Sigmoid colon (tissue), 6 donors: ENCODE measurements at regions not wholly inside any gene's neighbourhood (a gene's known extent, or its start where the extent isn't known, plus 50 kb on each side); places are given as distances from the start of the nearest gene placed in this dataset.

Source experiments
- DNase-seq: peaks from one replicate; pipeline ENCODE4 v3.0.0-alpha.2; 2019
- H3K27ac ChIP-seq, 4 donors: fragments of 200-600 bp; sonication (generic); one replicate each; pipeline ENCODE4 v1.5.1; 2016 to 2019; ENCODE audit warnings: mild to moderate bottlenecking in 1 of 4
- H3K27me3 ChIP-seq, 3 donors: fragments of 200-600 bp; sonication (generic); one replicate each; pipeline ENCODE4 v1.5.1; 2019; ENCODE audit warnings: mild to moderate bottlenecking in 1 of 3
- H3K36me3 ChIP-seq, 4 donors: fragments of 200-600 bp; sonication (generic); one replicate each; pipeline ENCODE4 v1.5.1; 2016 to 2019
- H3K4me1 ChIP-seq, 4 donors: fragments of 200-600 bp; sonication (generic); one replicate each; pipeline ENCODE4 v1.5.1; 2017 to 2019
- H3K4me3 ChIP-seq, 4 donors: fragments of 200-600 bp; sonication (generic); one replicate each; pipeline ENCODE4 v1.5.1; 2017 to 2019; ENCODE audit warnings: mild to moderate bottlenecking in 2 of 4, moderate library complexity in 1 of 4
- H3K9me3 ChIP-seq, 4 donors: fragments of 200-600 bp in 3 of 4; sonication (generic) in 3 of 4; one replicate each; pipeline versions ENCODE4 v1.5.1 to v1.6.1; 2013 to 2019
- EP300 ChIP-seq, 4 donors: sonication (generic); formaldehyde crosslinking; IDR thresholded peaks; one replicate each; pipeline ENCODE4 v1.6.1; 2017; ENCODE audit warnings: antibody characterized with exemption in 4 of 4
- POLR2A ChIP-seq, 2 donors: fragments of 450-650 bp; IDR thresholded peaks; one replicate each; pipeline ENCODE4 v1.6.1; 2016; ENCODE audit warnings: antibody characterized with exemption in 2 of 2, mild to moderate bottlenecking in 2 of 2, moderate library complexity in 2 of 2
- POLR2AphosphoS5 ChIP-seq, 4 donors: sonication (generic); formaldehyde crosslinking; IDR thresholded peaks; one replicate each; pipeline ENCODE4 v1.6.1; 2017; ENCODE audit warnings: antibody characterized with exemption in 4 of 4
- WGBS, 2 donors: extraction: QIAGEN DNeasy Blood & Tissue Kit; methylation state at CpG; one replicate each; pipeline ENCODE4 v1.1.7; 2013; 5-methylcytosine and 5-hydroxymethylcytosine counted together
- intact Hi-C: fragments of 100-400 bp; cut with DNase I; formaldehyde crosslinking; loops from one replicate; pipeline ENCODE4 v1.15.1; 2023
- TF ChIP-seq, protein P1 (sequence below), 4 experiments: fragments of 450-650 bp in 3 of 4; fragments of 200-600 bp in 1 of 4; IDR thresholded peaks; one replicate each; pipeline ENCODE4 v1.5.1; 2016 to 2019; ENCODE audit warnings: antibody characterized with exemption in 4 of 4, mild to moderate bottlenecking in 3 of 4, moderate library complexity in 2 of 4
- donor health status: healthy with polysubstance abuse.
- donor health status: healthy.

- intact Hi-C loops = no loop called here
- DNase-seq = no peak
These were observed 278.7 kb upstream of the KLHL29 start for GRCh38 chr2:23106242-23106785.

GRCh38 chr2:23107327-23107941 is 277.5 kb upstream of the KLHL29 start:
- Histone ChIP-seq H3K36me3 (no peaks in the 10 kb centered on the region), H3K4me3 (no peak overlapping the region), H3K9me3 (no peaks in the 10 kb centered on the region), H3K27ac (no peak overlapping the region), H3K4me1 (no peaks in the 10 kb centered on the region), H3K27me3 (no peaks in the 10 kb centered on the region)
- WGBS, 2 donors = 82 to 88% methylated on average over 4 of the region's 4 CpGs
- intact Hi-C loops = no loop called here
- TF ChIP-seq EP300 (IDR thresholded peaks at IDR 0.05) (no peak), POLR2AphosphoS5 (IDR thresholded peaks at IDR 0.05) (no peak), POLR2A (IDR thresholded peaks at IDR 0.05) (no peak)
- TF ChIP-seq, protein P1, sequence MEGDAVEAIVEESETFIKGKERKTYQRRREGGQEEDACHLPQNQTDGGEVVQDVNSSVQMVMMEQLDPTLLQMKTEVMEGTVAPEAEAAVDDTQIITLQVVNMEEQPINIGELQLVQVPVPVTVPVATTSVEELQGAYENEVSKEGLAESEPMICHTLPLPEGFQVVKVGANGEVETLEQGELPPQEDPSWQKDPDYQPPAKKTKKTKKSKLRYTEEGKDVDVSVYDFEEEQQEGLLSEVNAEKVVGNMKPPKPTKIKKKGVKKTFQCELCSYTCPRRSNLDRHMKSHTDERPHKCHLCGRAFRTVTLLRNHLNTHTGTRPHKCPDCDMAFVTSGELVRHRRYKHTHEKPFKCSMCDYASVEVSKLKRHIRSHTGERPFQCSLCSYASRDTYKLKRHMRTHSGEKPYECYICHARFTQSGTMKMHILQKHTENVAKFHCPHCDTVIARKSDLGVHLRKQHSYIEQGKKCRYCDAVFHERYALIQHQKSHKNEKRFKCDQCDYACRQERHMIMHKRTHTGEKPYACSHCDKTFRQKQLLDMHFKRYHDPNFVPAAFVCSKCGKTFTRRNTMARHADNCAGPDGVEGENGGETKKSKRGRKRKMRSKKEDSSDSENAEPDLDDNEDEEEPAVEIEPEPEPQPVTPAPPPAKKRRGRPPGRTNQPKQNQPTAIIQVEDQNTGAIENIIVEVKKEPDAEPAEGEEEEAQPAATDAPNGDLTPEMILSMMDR (IDR thresholded peaks at IDR 0.05) = no peak
- DNase-seq = no peak

More at GRCh38 chr2:23106242-23106785, 278.7 kb upstream of the KLHL29 start:
- Histone ChIP-seq H3K4me1 (no peaks in the 10 kb centered on the region), H3K9me3 (no peaks in the 10 kb centered on the region), H3K4me3 (no peak overlapping the region), H3K27me3 (no peaks in the 10 kb centered on the region), H3K36me3 (no peaks in the 10 kb centered on the region), H3K27ac (no peak overlapping the region)
- 75 to 84% methylated on average over 4 of the region's 4 CpGs for WGBS, 2 donors
- TF ChIP-seq, protein P1 (IDR thresholded peaks at IDR 0.05) = no peak
- TF ChIP-seq EP300 (IDR thresholded peaks at IDR 0.05) = no peak
- no peak for TF ChIP-seq POLR2AphosphoS5 (IDR thresholded peaks at IDR 0.05)
- TF ChIP-seq POLR2A (IDR thresholded peaks at IDR 0.05) = no peak

GRCh38 chr2:23111263-23111662 is 273.7 kb upstream of the KLHL29 start:
- intact Hi-C loops = no loop called here
- no peaks in the 10 kb centered on the region for H3K36me3 ChIP-seq
- 61 to 69% methylated on average over 2 of the region's 2 CpGs for WGBS, 2 donors
- no peak for TF ChIP-seq POLR2AphosphoS5 (IDR thresholded peaks at IDR 0.05)
- TF ChIP-seq POLR2A (IDR thresholded peaks at IDR 0.05) = no peak
- no peak for TF ChIP-seq EP300 (IDR thresholded peaks at IDR 0.05)
- TF ChIP-seq, protein P1 (IDR thresholded peaks at IDR 0.05) = no peak
- H3K27ac ChIP-seq = no peak overlapping the region
- H3K9me3 ChIP-seq = no peaks in the 10 kb centered on the region
- no peaks in the 10 kb centered on the region for H3K4me1 ChIP-seq
- no peak overlapping the region for H3K4me3 ChIP-seq
- H3K27me3 ChIP-seq = no peaks in the 10 kb centered on the region
- DNase-seq = no peak

DNA sequence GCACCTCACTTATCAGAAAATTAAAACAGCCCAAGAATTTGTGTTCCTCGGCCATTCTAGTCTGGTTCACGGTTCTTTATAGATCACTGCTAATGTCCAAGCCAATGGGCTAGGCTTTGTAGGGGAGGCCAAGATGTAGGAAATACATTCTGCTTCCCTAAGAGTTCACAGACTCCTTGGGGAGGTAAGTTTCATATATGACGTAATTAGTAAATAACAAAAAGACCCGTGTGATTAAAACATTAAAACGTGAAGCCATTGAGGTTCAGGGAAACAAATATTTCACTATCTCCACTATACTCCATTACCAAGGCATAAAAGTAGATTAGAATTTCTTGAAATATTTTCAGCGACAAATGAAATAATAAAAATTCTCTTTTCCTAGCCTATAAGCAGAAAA is 272.5 kb upstream of the KLHL29 start:
- WGBS, 2 donors = 92 to 93% methylated on average over 6 of the region's 6 CpGs
- no peak for DNase-seq
- Histone ChIP-seq H3K36me3 (no peaks in the 10 kb centered on the region), H3K4me1 (no peaks in the 10 kb centered on the region), H3K4me3 (no peak overlapping the region), H3K9me3 (no peaks in the 10 kb centered on the region), H3K27me3 (no peaks in the 10 kb centered on the region), H3K27ac (no peak overlapping the region)
- TF ChIP-seq POLR2AphosphoS5 (IDR thresholded peaks at IDR 0.05) (no peak), EP300 (IDR thresholded peaks at IDR 0.05) (no peak), POLR2A (IDR thresholded peaks at IDR 0.05) (no peak)
- TF ChIP-seq, protein P1 (IDR thresholded peaks at IDR 0.05) = no peak
- intact Hi-C loops = no loop called here

- Histone ChIP-seq H3K9me3 (no peaks in the 10 kb centered on the region), H3K36me3 (no peaks in the 10 kb centered on the region), H3K4me3 (no peak overlapping the region), H3K4me1 (no peaks in the 10 kb centered on the region), H3K27me3 (no peaks in the 10 kb centered on the region), H3K27ac (no peak overlapping the region)
- WGBS, 2 donors = 76 to 77% methylated on average over 1 of the region's 1 CpG
- DNase-seq = no peak
- intact Hi-C loops = no loop called here
- TF ChIP-seq POLR2AphosphoS5 (IDR thresholded peaks at IDR 0.05) = no peak
- TF ChIP-seq POLR2A (IDR thresholded peaks at IDR 0.05) = no peak
- TF ChIP-seq, protein P1 (IDR thresholded peaks at IDR 0.05) = no peak
- no peak for TF ChIP-seq EP300 (IDR thresholded peaks at IDR 0.05)
These were observed 270.7 kb upstream of the KLHL29 start for GRCh38 chr2:23114299-23114698.
